H1 (cell line): ENCODE measurements at regions not wholly inside any gene's neighbourhood (a gene's known extent, or its start where the extent isn't known, plus 50 kb on each side); places are given as distances from the start of the nearest gene placed in this dataset.
"Not testable (repeated sequence)": the region's sequence is repeated elsewhere in the genome, so short reads cannot be mapped to it uniquely, and the experiment has no call there.

Source experiments
- CTCF ChIA-PET: fragments of 300-600 bp; sonication (Branson Sonifier 250); formaldehyde crosslinking; loops from one replicate; lab custom pipeline; 2021; ENCODE audit not compliant: partially characterized antibody; lab: Charles Lee
- POLR2A ChIA-PET: fragments of 300-600 bp; sonication (Branson Sonifier 250); formaldehyde crosslinking; loops from one replicate; lab custom pipeline; 2021; ENCODE audit warnings: inconsistent platforms; ENCODE audit not compliant: partially characterized antibody; lab: Charles Lee
- DNase-seq, 2 experiments: peaks; one replicate each; pipeline versions ENCODE4 v3.0.0 to v3.0.0-alpha.2; 2010 to 2022; ENCODE audit warnings: low spot score in 2 of 2, low read depth in 1 of 2, mixed read lengths in 1 of 2
- FAIRE-seq: peaks from 2 replicates; lab custom pipeline; 2011; peaks lifted over from hg19 to GRCh38; lab: Jason Lieb, UNC
- H2AFZ ChIP-seq: 2 replicates; pipeline ENCODE4 v1.8.1; 2012; ENCODE audit warnings: low read length, inconsistent platforms
- H2AK5ac ChIP-seq: 2 replicates; pipeline ENCODE4 v1.6.1; 2013; ENCODE audit warnings: low read depth, low read length
- H2BK120ac ChIP-seq: replicated peaks from 2 replicates; pipeline ENCODE3; 2013; ENCODE audit warnings: low read depth, low read length, inconsistent platforms
- H2BK12ac ChIP-seq: 2 replicates; pipeline ENCODE4 v1.6.1; 2013; ENCODE audit warnings: low read depth, low read length
- H2BK15ac ChIP-seq: 2 replicates; pipeline ENCODE4 v1.6.1; 2013; ENCODE audit warnings: low read length
- H2BK20ac ChIP-seq: 2 replicates; pipeline ENCODE4 v1.6.1; 2013; ENCODE audit warnings: low read length
- H2BK5ac ChIP-seq: 2 replicates; pipeline ENCODE4 v1.6.1; 2013; ENCODE audit warnings: low read depth, low read length
- H3K14ac ChIP-seq: 2 replicates; pipeline ENCODE4 v1.6.1; 2013; ENCODE audit warnings: inconsistent platforms; ENCODE audit not compliant: insufficient read length
- H3K18ac ChIP-seq: 2 replicates; pipeline ENCODE4 v1.6.1; 2013; ENCODE audit warnings: low read length; ENCODE audit errors: extremely low read depth
- H3K23ac ChIP-seq: 2 replicates; pipeline ENCODE4 v1.6.1; 2013; ENCODE audit warnings: inconsistent platforms; ENCODE audit not compliant: insufficient read length
- H3K23me2 ChIP-seq: 2 replicates; pipeline ENCODE4 v1.6.1; 2013; ENCODE audit warnings: low read depth, low read length
- H3K27ac ChIP-seq: 2 replicates; pipeline ENCODE4 v1.6.1; 2011; ENCODE audit warnings: low read depth, low read length, inconsistent platforms
- H3K27me3 ChIP-seq, 4 experiments: replicated peaks in 1 of 4; 1 replicate in 1 of 4; 2 replicates in 3 of 4; pipeline versions ENCODE4 v1.6.1 to v1.8.1; 2011 to 2013; ENCODE audit warnings: low read length in 3 of 4, mild to moderate bottlenecking in 3 of 4, inconsistent platforms in 2 of 4, mixed read lengths in 2 of 4, moderate library complexity in 1 of 4; ENCODE audit not compliant: control insufficient read depth in 3 of 4, insufficient read depth in 3 of 4; ENCODE audit errors: extremely low read depth in 1 of 4
- H3K36me3 ChIP-seq, 4 experiments: 2 replicates each; pipeline versions ENCODE4 v1.6.1 to v1.8.1; 2011 to 2013; ENCODE audit warnings: mild to moderate bottlenecking in 4 of 4, low read length in 3 of 4, moderate library complexity in 2 of 4, control low read depth in 1 of 4, inconsistent platforms in 1 of 4; ENCODE audit not compliant: insufficient read depth in 4 of 4, control insufficient read depth in 2 of 4
- H3K4ac ChIP-seq: replicated peaks from 2 replicates; pipeline ENCODE3; 2013; ENCODE audit warnings: low read length, low read depth, mixed read lengths, inconsistent platforms; ENCODE audit not compliant: insufficient read length
- H3K4me1 ChIP-seq, 4 experiments: replicated peaks in 1 of 4; 1 replicate in 1 of 4; 2 replicates in 3 of 4; pipeline versions ENCODE4 v1.6.1 to v1.8.1; 2011 to 2013; ENCODE audit warnings: low read length in 3 of 4, inconsistent platforms in 2 of 4, mixed read lengths in 1 of 4; ENCODE audit not compliant: insufficient read depth in 4 of 4, control insufficient read depth in 3 of 4
- H3K4me2 ChIP-seq, 2 experiments: 2 replicates each; pipeline versions ENCODE4 v1.6.1 to v1.8.1; 2011 to 2013; ENCODE audit warnings: low read depth in 2 of 2, low read length in 2 of 2, control low read depth in 1 of 2, inconsistent platforms in 1 of 2, mild to moderate bottlenecking in 1 of 2; ENCODE audit not compliant: insufficient read depth in 1 of 2
- H3K4me3 ChIP-seq, 4 experiments: fragments of 200-600, 300-600 bp in 1 of 4; sonication (generic), shearing (Covaris generic), sonication (Bioruptor Twin) in 1 of 4; 2 replicates each; pipeline versions ENCODE4 v1.5.1 to v1.8.1; 2011 to 2016; ENCODE audit warnings: low read length in 4 of 4, low read depth in 3 of 4, control low read depth in 2 of 4, inconsistent platforms in 2 of 4, mild to moderate bottlenecking in 2 of 4, mixed read lengths in 1 of 4, moderate library complexity in 1 of 4; ENCODE audit not compliant: insufficient read depth in 2 of 4; ENCODE audit errors: extremely low read depth in 1 of 4
- H3K56ac ChIP-seq: replicated peaks from 2 replicates; pipeline ENCODE3; 2013; ENCODE audit warnings: low read depth, mild to moderate bottlenecking, mixed read lengths, low read length, inconsistent platforms; ENCODE audit not compliant: insufficient read length
- H3K79me1 ChIP-seq: 2 replicates; pipeline ENCODE4 v1.6.1; 2013; ENCODE audit warnings: low read depth, low read length, control low read depth
- H3K79me2 ChIP-seq, 2 experiments: 2 replicates each; pipeline versions ENCODE4 v1.6.1 to v1.8.1; 2012 to 2013; ENCODE audit warnings: low read length in 2 of 2, mild to moderate bottlenecking in 2 of 2, inconsistent platforms in 1 of 2; ENCODE audit not compliant: insufficient read depth in 2 of 2, control insufficient read depth in 1 of 2
- H3K9ac ChIP-seq, 4 experiments: replicated peaks in 1 of 4; 1 replicate in 1 of 4; 2 replicates in 3 of 4; pipeline versions ENCODE4 v1.6.1 to v1.8.1; 2011 to 2013; ENCODE audit warnings: low read depth in 3 of 4, low read length in 3 of 4, control low read depth in 2 of 4, mild to moderate bottlenecking in 2 of 4, moderate library complexity in 2 of 4, inconsistent platforms in 1 of 4; ENCODE audit errors: extremely low read depth in 1 of 4
- H3K9me3 ChIP-seq, 2 experiments: 2 replicates each; pipeline versions ENCODE4 v1.6.1 to v1.8.1; 2012 to 2013; ENCODE audit warnings: mild to moderate bottlenecking in 2 of 2, moderate library complexity in 2 of 2, control low read depth in 1 of 2, inconsistent platforms in 1 of 2, low read depth in 1 of 2, low read length in 1 of 2, mixed read lengths in 1 of 2; ENCODE audit not compliant: insufficient read depth in 2 of 2
- H4K20me1 ChIP-seq, 2 experiments: replicated peaks in 1 of 2; 2 replicates each; pipeline versions ENCODE3 to v1.8.1; 2011 to 2013; ENCODE audit warnings: inconsistent platforms in 2 of 2, low read length in 2 of 2, mild to moderate bottlenecking in 1 of 2; ENCODE audit not compliant: insufficient read depth in 2 of 2, control insufficient read depth in 1 of 2
- H4K5ac ChIP-seq: 2 replicates; pipeline ENCODE4 v1.6.1; 2013; ENCODE audit warnings: low read length, low read depth, mixed read lengths, inconsistent platforms; ENCODE audit not compliant: insufficient read length
- H4K8ac ChIP-seq: 2 replicates; pipeline ENCODE4 v1.8.0; 2013; ENCODE audit warnings: mild to moderate bottlenecking, moderate library complexity, low read length, inconsistent platforms; ENCODE audit not compliant: insufficient read depth; ENCODE audit errors: extremely low read depth
- H4K91ac ChIP-seq: replicated peaks from 2 replicates; pipeline ENCODE3; 2013; ENCODE audit warnings: low read length, mixed read lengths, inconsistent platforms; ENCODE audit not compliant: insufficient read length
- WGBS, 2 experiments: shearing (Covaris generic) in 1 of 2; methylation state at CpG; one replicate each; pipeline versions ENCODE4 v1.1.6 to v1.1.7; 2013 to 2015; ENCODE audit warnings: low lambda C conversion rate in 2 of 2, mixed read lengths in 2 of 2, inconsistent platforms in 1 of 2, low coverage in 1 of 2, missing lambda C conversion rate in 1 of 2; ENCODE audit not compliant: insufficient replicate concordance in 2 of 2, insufficient coverage in 1 of 2, insufficient read length in 1 of 2; ENCODE audit errors: extremely low coverage in 1 of 2, missing lambda C conversion rate in 1 of 2; 5-methylcytosine and 5-hydroxymethylcytosine counted together

GRCh38 chr1:207196135-207196534 is 92.1 kb downstream of the C4BPA start:
- H4K91ac ChIP-seq, H4K5ac ChIP-seq, POLR2A ChIA-PET, H2BK12ac ChIP-seq, H3K4me3 ChIP-seq, H3K18ac ChIP-seq, H3K27me3 ChIP-seq, H3K14ac ChIP-seq, H3K56ac ChIP-seq, H3K79me2 ChIP-seq, DNase-seq, H3K23me2 ChIP-seq, H2BK5ac ChIP-seq, H2BK15ac ChIP-seq, H3K4me1 ChIP-seq, H3K23ac ChIP-seq, H2AFZ ChIP-seq, H3K79me1 ChIP-seq, H3K36me3 ChIP-seq, H2BK120ac ChIP-seq, H4K20me1 ChIP-seq, H2AK5ac ChIP-seq, H3K27ac ChIP-seq, H3K9me3 ChIP-seq, H4K8ac ChIP-seq, H3K4ac ChIP-seq, H3K4me2 ChIP-seq, H3K9ac ChIP-seq, H2BK20ac ChIP-seq, FAIRE-seq: not testable (repeated sequence)
- CTCF ChIA-PET: interaction anchor here (1.1 kb wide), 2 partner anchors 17 to 20 kb away, joined by 4 read pairs; no protein-coding TSS in a partner anchor
- 92% methylated on average over 7 of the region's 7 CpGs; no CpG with 5 or more reads in 1 of the 2 experiments for WGBS, 2 experiments

GRCh38 chr1:207201534-207201933 is 97.5 kb downstream of the C4BPA start:
- H3K27ac ChIP-seq, H3K9me3 ChIP-seq, H2AK5ac ChIP-seq, H3K56ac ChIP-seq, POLR2A ChIA-PET, FAIRE-seq, H4K8ac ChIP-seq, H2BK12ac ChIP-seq, H4K91ac ChIP-seq, H2BK120ac ChIP-seq, H3K79me2 ChIP-seq, H3K14ac ChIP-seq, H3K23ac ChIP-seq, H2BK5ac ChIP-seq, CTCF ChIA-PET, H3K9ac ChIP-seq, H3K36me3 ChIP-seq, DNase-seq, H4K5ac ChIP-seq, H3K79me1 ChIP-seq, H2AFZ ChIP-seq, H3K4me3 ChIP-seq, H3K27me3 ChIP-seq, H3K4ac ChIP-seq, H3K23me2 ChIP-seq, H3K18ac ChIP-seq, H3K4me1 ChIP-seq, H2BK20ac ChIP-seq, H2BK15ac ChIP-seq, H4K20me1 ChIP-seq, H3K4me2 ChIP-seq: not testable (repeated sequence)
- WGBS, 2 experiments: 93% methylated on average over 3 of the region's 3 CpGs; no CpG with 5 or more reads in 1 of the 2 experiments
